Natural killer cell (primary cell): ENCODE measurements at regions not wholly inside any gene's neighbourhood (a gene's known extent, or its start where the extent isn't known, plus 50 kb on each side); places are given as distances from the start of the nearest gene placed in this dataset.

Source experiments
- ATAC-seq, 3 donors: fragments of 150-1000 bp in 2 of 3; fragments of 200-7000 bp in 1 of 3; cut with Tn5 transposase; 1 replicate in 1 of 3; 2 replicates in 2 of 3; pipeline ENCODE4 v1.10.0; 2021; ENCODE audit warnings: mild to moderate bottlenecking in 2 of 3, moderate library complexity in 2 of 3
- DNase-seq, 2 donors: peaks; one replicate each; pipeline versions ENCODE4 v3.0.0 to v3.0.0-alpha.2; 2013 to 2021; ENCODE audit warnings: mixed read lengths in 1 of 2
- H3K27ac ChIP-seq: one replicate; pipeline ENCODE4 v1.5.1; 2013; ENCODE audit warnings: mild to moderate bottlenecking, low read length
- H3K27me3 ChIP-seq: one replicate; pipeline ENCODE4 v1.6.1; 2013; ENCODE audit warnings: low read length; ENCODE audit not compliant: control insufficient read depth, insufficient read depth
- H3K36me3 ChIP-seq: one replicate; pipeline ENCODE4 v1.6.1; 2013; ENCODE audit warnings: low read length; ENCODE audit not compliant: control insufficient read depth, insufficient read depth
- H3K4me1 ChIP-seq: one replicate; pipeline ENCODE4 v1.6.1; 2013; ENCODE audit warnings: low read length; ENCODE audit not compliant: control insufficient read depth, insufficient read depth
- H3K4me3 ChIP-seq: one replicate; pipeline ENCODE4 v1.5.1; 2013; ENCODE audit warnings: low read length
- H3K9me3 ChIP-seq: one replicate; pipeline ENCODE4 v1.6.1; 2013; ENCODE audit warnings: low read length; ENCODE audit not compliant: control insufficient read depth, insufficient read depth
- H3K27ac Mint-ChIP-seq, 2 donors: one replicate each; pipeline ENCODE4 v1.8.0; 2022; ENCODE audit warnings: mild to moderate bottlenecking in 2 of 2, mixed read lengths in 2 of 2, moderate library complexity in 1 of 2
- H3K27me3 Mint-ChIP-seq, 2 donors: one replicate each; pipeline ENCODE4 v1.8.0; 2022; ENCODE audit warnings: low read depth in 2 of 2, mixed read lengths in 2 of 2
- H3K36me3 Mint-ChIP-seq: one replicate; pipeline ENCODE4 v1.8.0; 2022; ENCODE audit warnings: mixed read lengths
- H3K4me1 Mint-ChIP-seq, 2 donors: one replicate each; pipeline ENCODE4 v1.8.0; 2022; ENCODE audit warnings: mixed read lengths in 2 of 2
- H3K4me3 Mint-ChIP-seq: one replicate; pipeline ENCODE4 v1.8.0; 2022; ENCODE audit warnings: mild to moderate bottlenecking, moderate library complexity, mixed read lengths
- H3K9me3 Mint-ChIP-seq, 2 donors: one replicate each; pipeline ENCODE4 v1.8.0; 2022; ENCODE audit warnings: mixed read lengths in 2 of 2
- CTCF ChIP-seq: fragments of 200-600 bp; IDR thresholded peaks from one replicate; pipeline ENCODE4 v1.8.0; 2022; ENCODE audit warnings: antibody characterized with exemption
- WGBS: methylation state at CpG from one replicate; pipeline ENCODE4 v1.1.7; 2013; ENCODE audit warnings: missing lambda C conversion rate; ENCODE audit not compliant: insufficient coverage; 5-methylcytosine and 5-hydroxymethylcytosine counted together
- intact Hi-C: fragments of 100-400 bp; cut with micrococcal nuclease; formaldehyde crosslinking; loops from one replicate; pipeline ENCODE4 v1.14.2; 2022

- H3K9me3 ChIP-seq: no peaks in the 10 kb centered on the region
- Mint-ChIP-seq H3K27me3 (no peaks in the 10 kb centered on the region), H3K4me3 (no peak overlapping the region), H3K4me1 (no peaks in the 10 kb centered on the region), H3K9me3 (peaks cover 8 to 13% of the 10 kb centered on the region in 2 donors), H3K36me3 (no peaks in the 10 kb centered on the region), H3K27ac (no peak overlapping the region)
- no peaks in the 10 kb centered on the region for H3K36me3 ChIP-seq
- ATAC-seq (no peak), DNase-seq (no peak)
- H3K27me3 ChIP-seq: no peaks in the 10 kb centered on the region
- H3K4me3 ChIP-seq: no peak overlapping the region
- WGBS: 19% methylated on average over 1 of the region's 1 CpG
- no peak overlapping the region for H3K27ac ChIP-seq
- H3K4me1 ChIP-seq: no peaks in the 10 kb centered on the region
- intact Hi-C loops: no loop called here
- TF ChIP-seq CTCF: no peak
Measured at GRCh38 chr12:59040656-59041055, 120.4 kb upstream of the LRIG3 start.

- Histone ChIP-seq H3K4me3 (no peak overlapping the region), H3K4me1 (no peaks in the 10 kb centered on the region), H3K36me3 (no peaks in the 10 kb centered on the region), H3K27ac (no peak overlapping the region), H3K9me3 (no peaks in the 10 kb centered on the region), H3K27me3 (no peaks in the 10 kb centered on the region)
- Mint-ChIP-seq H3K27me3 (no peaks in the 10 kb centered on the region), H3K36me3 (no peaks in the 10 kb centered on the region), H3K9me3 (peaks cover 8 to 17% of the 10 kb centered on the region in 2 donors), H3K27ac (no peak overlapping the region), H3K4me3 (no peak overlapping the region), H3K4me1 (no peaks in the 10 kb centered on the region)
- intact Hi-C loops: no loop called here
- no peak for ATAC-seq
- 88% methylated on average over 2 of the region's 2 CpGs for WGBS
- no peak for DNase-seq
- no peak for TF ChIP-seq CTCF
Measured at GRCh38 chr12:59040043-59040442, 119.7 kb upstream of the LRIG3 start.

GRCh38 chr12:59039005-59039404 is 118.7 kb upstream of the LRIG3 start:
- no peaks in the 10 kb centered on the region for H3K27me3 ChIP-seq
- DNase-seq (no peak), ATAC-seq (no peak)
- H3K27ac ChIP-seq: no peak overlapping the region
- H3K27me3 Mint-ChIP-seq: no peaks in the 10 kb centered on the region
- TF ChIP-seq CTCF: no peak
- H3K4me1 ChIP-seq: no peaks in the 10 kb centered on the region
- WGBS: 60% methylated on average over 1 of the region's 2 CpGs
- no peaks in the 10 kb centered on the region for H3K9me3 ChIP-seq
- no peaks in the 10 kb centered on the region for H3K36me3 ChIP-seq
- intact Hi-C loops: no loop called here
- no peaks in the 10 kb centered on the region for H3K4me1 Mint-ChIP-seq
- no peak overlapping the region for H3K4me3 ChIP-seq
- H3K4me3 Mint-ChIP-seq: no peak overlapping the region
- no peaks in the 10 kb centered on the region for H3K36me3 Mint-ChIP-seq
- H3K27ac Mint-ChIP-seq: no peak overlapping the region
- H3K9me3 Mint-ChIP-seq: peaks cover 8 to 15% of the 10 kb centered on the region in 2 donors

- Histone ChIP-seq H3K36me3 (no peaks in the 10 kb centered on the region), H3K9me3 (no peaks in the 10 kb centered on the region), H3K4me3 (no peak overlapping the region), H3K4me1 (no peaks in the 10 kb centered on the region), H3K27ac (no peak overlapping the region), H3K27me3 (no peaks in the 10 kb centered on the region)
- Mint-ChIP-seq H3K27me3 (no peaks in the 10 kb centered on the region), H3K4me1 (no peaks in the 10 kb centered on the region), H3K27ac (no peak overlapping the region), H3K36me3 (no peaks in the 10 kb centered on the region), H3K9me3 (peaks cover 14 to 20% of the 10 kb centered on the region in 2 donors), H3K4me3 (no peak overlapping the region)
- no peak for TF ChIP-seq CTCF
- 47% methylated on average over 4 of the region's 5 CpGs for whole genome bisulfite sequencing
- no peak for ATAC-seq
- no peak for DNase-seq
- intact Hi-C loops: no loop called here
Measured at GRCh38 chr12:59036973-59037762, 116.9 kb upstream of the LRIG3 start.
